ENCODE measurements at regions not wholly inside any gene's neighbourhood (a gene's known extent, or its start where the extent isn't known, plus 50 kb on each side); places are given as distances from the start of the nearest gene placed in this dataset.

DNA sequence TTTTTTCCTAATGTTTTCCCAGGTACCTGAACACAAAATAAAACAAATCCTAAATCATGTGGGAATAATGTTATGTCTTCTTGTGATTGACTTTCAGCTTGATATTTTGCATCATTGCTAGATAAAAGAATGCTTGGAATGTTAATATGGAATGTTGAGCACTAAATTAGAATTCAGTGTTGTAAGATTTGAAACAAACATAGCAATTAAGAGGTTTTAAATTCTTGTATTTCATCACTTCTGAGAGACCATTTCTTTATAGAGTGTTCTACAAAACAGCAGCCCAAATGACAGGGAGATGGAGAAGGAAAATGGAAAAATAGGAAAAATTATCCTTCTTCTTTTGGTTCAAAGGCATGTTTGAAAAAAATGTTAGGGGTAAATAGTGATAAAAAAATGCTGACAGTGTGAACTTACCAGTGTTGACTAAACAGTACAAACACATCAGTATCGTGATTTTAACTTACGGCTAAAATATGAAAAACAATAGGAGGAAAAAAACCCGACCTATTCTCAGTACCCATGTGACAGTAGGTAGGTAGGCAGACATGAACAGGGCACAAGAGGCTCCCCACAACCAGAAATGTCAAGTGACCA is 102.6 kb upstream of the PDE5A start:
- Histone ChIP-seq H3K9ac (ENCODE audit: control insufficient read depth, insufficient read depth, low read length) (no peak overlapping the region), H4K20me1 (ENCODE audit: control insufficient read depth, insufficient read depth) (no peaks in the 10 kb centered on the region), H3K9me3 (replicated peaks; ENCODE audit: control insufficient read depth, insufficient read depth, low read length) (no peaks in the 10 kb centered on the region), H3K4me3 (no peak overlapping the region), H3K36me3 (ENCODE audit: control insufficient read depth in 2 of 2, insufficient read depth in 2 of 2, low read length in 1 of 2) (no peaks in the 10 kb centered on the region), H3K4me1 (ENCODE audit: control insufficient read depth, insufficient read depth, low read length) (no peaks in the 10 kb centered on the region), H3K4me2 (ENCODE audit: control insufficient read depth, insufficient read depth) (no peak overlapping the region), H3K27ac (ENCODE audit: control insufficient read depth, insufficient read depth) (no peak overlapping the region), H3K79me2 (ENCODE audit: control insufficient read depth, insufficient read depth, low read length) (no peaks in the 10 kb centered on the region), H2AFZ (ENCODE audit: control insufficient read depth, low read depth, low read length) (no peak overlapping the region), H3K27me3 (replicated peaks in 1 of 2; ENCODE audit: control insufficient read depth in 2 of 2, insufficient read depth in 2 of 2, low read length in 1 of 2) (no peaks in the 10 kb centered on the region)
- intact Hi-C loops (cut with micrococcal nuclease; ENCODE audit: unreplicated experiment) (no loop called here), in situ Hi-C loops (cut with MboI) (no loop called here)
- no TSS peak for BruUV-seq (replicated peaks)
- DNase-seq (ENCODE audit: low read depth, low spot score): no peak
- CTCF ChIA-PET: no interaction called here
- RAD21 ChIA-PET (ENCODE audit: unreplicated experiment): no interaction called here
- no peak for ATAC-seq
- TF ChIP-seq TARDBP (IDR thresholded peaks at IDR 0.05; ENCODE audit: borderline replicate concordance) (no peak), MYB (IDR thresholded peaks at IDR 0.05; ENCODE audit: borderline replicate concordance, low read depth, low read length) (no peak), HCFC1 (IDR thresholded peaks at IDR 0.05; ENCODE audit: low read length) (no peak), KLF5 (IDR thresholded peaks at IDR 0.05; ENCODE audit: partially characterized antibody) (no peak), TAF1 (IDR thresholded peaks at IDR 0.05; ENCODE audit: borderline replicate concordance, low read depth, low read length) (no peak), PAX8 (IDR thresholded peaks at IDR 0.05) (no peak), RUNX3 (IDR thresholded peaks at IDR 0.05; ENCODE audit: low read length) (no peak), BHLHE40 (IDR thresholded peaks at IDR 0.05; ENCODE audit: borderline replicate concordance in 1 of 2, low read depth in 2 of 2, low read length in 1 of 2) (no peak)
- TF ChIP-seq, protein P1, sequence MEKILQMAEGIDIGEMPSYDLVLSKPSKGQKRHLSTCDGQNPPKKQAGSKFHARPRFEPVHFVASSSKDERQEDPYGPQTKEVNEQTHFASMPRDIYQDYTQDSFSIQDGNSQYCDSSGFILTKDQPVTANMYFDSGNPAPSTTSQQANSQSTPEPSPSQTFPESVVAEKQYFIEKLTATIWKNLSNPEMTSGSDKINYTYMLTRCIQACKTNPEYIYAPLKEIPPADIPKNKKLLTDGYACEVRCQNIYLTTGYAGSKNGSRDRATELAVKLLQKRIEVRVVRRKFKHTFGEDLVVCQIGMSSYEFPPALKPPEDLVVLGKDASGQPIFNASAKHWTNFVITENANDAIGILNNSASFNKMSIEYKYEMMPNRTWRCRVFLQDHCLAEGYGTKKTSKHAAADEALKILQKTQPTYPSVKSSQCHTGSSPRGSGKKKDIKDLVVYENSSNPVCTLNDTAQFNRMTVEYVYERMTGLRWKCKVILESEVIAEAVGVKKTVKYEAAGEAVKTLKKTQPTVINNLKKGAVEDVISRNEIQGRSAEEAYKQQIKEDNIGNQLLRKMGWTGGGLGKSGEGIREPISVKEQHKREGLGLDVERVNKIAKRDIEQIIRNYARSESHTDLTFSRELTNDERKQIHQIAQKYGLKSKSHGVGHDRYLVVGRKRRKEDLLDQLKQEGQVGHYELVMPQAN (conservative IDR thresholded peaks at IDR 0.05): no peak
- TF ChIP-seq, protein P2, sequence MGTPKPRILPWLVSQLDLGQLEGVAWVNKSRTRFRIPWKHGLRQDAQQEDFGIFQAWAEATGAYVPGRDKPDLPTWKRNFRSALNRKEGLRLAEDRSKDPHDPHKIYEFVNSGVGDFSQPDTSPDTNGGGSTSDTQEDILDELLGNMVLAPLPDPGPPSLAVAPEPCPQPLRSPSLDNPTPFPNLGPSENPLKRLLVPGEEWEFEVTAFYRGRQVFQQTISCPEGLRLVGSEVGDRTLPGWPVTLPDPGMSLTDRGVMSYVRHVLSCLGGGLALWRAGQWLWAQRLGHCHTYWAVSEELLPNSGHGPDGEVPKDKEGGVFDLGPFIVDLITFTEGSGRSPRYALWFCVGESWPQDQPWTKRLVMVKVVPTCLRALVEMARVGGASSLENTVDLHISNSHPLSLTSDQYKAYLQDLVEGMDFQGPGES (IDR thresholded peaks at IDR 0.05): no peak
- POLR2A ChIA-PET: no interaction called here
- SMC1A ChIA-PET (ENCODE audit: uncharacterized antibody, unreplicated experiment): no interaction called here
- 62% methylated on average over 3 of the region's 3 CpGs for WGBS (ENCODE audit: insufficient coverage, insufficient replicate concordance, low lambda C conversion rate, missing lambda C conversion rate)
- no peak for FAIRE-seq

Data from GM12878 (cell line).